SK-N-MC (cell line): ENCODE measurements at regions not wholly inside any gene's neighbourhood (a gene's known extent, or its start where the extent isn't known, plus 50 kb on each side); places are given as distances from the start of the nearest gene placed in this dataset.

Experiments
- EZH2 ChIP-seq: fragments of 200-600 bp; sonication (generic); IDR thresholded peaks from one replicate; pipeline ENCODE4 v1.6.1; 2017; ENCODE audit warnings: antibody characterized with exemption
- FOXP2 ChIP-seq: optimal IDR thresholded peaks from 2 replicates; pipeline ENCODE3; 2011; ENCODE audit warnings: mild to moderate bottlenecking, moderate library complexity; ENCODE audit not compliant: insufficient read depth; ENCODE audit errors: extremely low read length, control extremely low read depth
- POLR2AphosphoS5 ChIP-seq: IDR thresholded peaks from 2 replicates; pipeline ENCODE4 v1.6.1; 2012; ENCODE audit warnings: mild to moderate bottlenecking, low read depth, low read length, borderline replicate concordance

DNA sequence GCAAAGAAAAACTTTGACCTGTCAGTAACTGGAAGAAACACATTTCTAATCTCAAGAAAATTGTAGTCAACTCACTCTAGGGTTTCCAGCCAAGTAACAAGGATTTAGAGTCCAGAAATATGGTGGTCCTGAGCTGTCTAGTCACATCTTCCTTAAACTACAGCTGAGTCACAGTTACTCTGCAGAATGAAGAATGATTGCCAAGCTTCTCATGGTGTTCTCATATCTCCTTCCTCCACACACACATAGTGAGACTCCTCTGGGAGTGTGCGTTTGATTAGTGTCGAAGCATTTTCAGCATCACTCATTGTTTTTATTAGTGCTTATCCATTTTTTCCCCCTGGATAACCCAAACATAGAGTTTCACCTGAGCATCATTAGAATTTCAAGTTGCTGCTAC lies 93.1 kb upstream of the CXCL12 start:
- TF ChIP-seq POLR2AphosphoS5 (no peak), EZH2 (no peak), FOXP2 (no peak)
